ENCODE measurements at regions not wholly inside any gene's neighbourhood (a gene's known extent, or its start where the extent isn't known, plus 50 kb on each side); places are given as distances from the start of the nearest gene placed in this dataset.
"Not testable (repeated sequence)": the region's sequence is repeated elsewhere in the genome, so short reads cannot be mapped to it uniquely, and the experiment has no call there.

DNA sequence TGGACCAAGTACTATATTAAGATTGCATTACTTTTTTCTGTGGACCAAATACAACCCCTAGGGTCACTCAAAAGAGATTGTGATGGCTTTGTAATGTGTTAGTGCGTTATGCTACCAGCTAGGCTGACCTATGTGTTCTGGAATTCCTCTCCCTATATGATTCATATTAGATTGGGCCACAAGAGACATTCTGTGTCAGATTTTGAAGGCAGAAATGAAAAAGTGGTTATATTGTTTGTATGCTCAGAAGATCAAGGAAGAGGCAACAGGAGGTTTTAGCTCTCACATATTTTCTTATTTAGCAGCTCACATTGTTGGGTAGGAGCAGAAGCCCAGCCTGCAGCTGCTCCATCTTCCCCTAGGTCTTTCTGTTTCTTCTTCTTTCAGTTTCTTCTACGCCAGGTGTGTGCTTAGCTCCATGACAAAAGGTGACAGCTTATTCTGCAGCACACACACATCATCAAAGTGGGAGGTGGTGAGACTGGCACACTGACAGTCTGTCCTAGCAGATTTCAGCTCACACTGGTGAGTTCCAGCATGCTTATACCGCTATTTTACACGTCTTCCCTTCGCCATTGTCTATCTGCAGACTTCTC is 156.8 kb upstream of the UBE2E3 start:
- TF ChIP-seq CTCF (IDR thresholded peaks at IDR 0.05; ENCODE audit: extremely low read depth, insufficient read depth, missing control alignments) = no peak
- DNase-seq (ENCODE audit: low spot score) = no peak
- in situ Hi-C loops (cut with MboI; ENCODE audit: low pct_unique_long_range_greater_than_20kb, low sequenced_read_pairs, unreplicated experiment) = no loop called here

GRCh38 chr2:180819106-180819505 is 161.3 kb upstream of the UBE2E3 start:
- DNase-seq (ENCODE audit: low spot score) = no peak
- TF ChIP-seq CTCF (IDR thresholded peaks at IDR 0.05; ENCODE audit: extremely low read depth, insufficient read depth, missing control alignments) = no peak
- in situ Hi-C loops (cut with MboI; ENCODE audit: low pct_unique_long_range_greater_than_20kb, low sequenced_read_pairs, unreplicated experiment) = no loop called here

- in situ Hi-C loops (cut with MboI; ENCODE audit: low pct_unique_long_range_greater_than_20kb, low sequenced_read_pairs, unreplicated experiment); DNase-seq (ENCODE audit: low spot score): not testable (repeated sequence)
Measured at GRCh38 chr2:180818700-180819099, 161.7 kb upstream of the UBE2E3 start.

DNA sequence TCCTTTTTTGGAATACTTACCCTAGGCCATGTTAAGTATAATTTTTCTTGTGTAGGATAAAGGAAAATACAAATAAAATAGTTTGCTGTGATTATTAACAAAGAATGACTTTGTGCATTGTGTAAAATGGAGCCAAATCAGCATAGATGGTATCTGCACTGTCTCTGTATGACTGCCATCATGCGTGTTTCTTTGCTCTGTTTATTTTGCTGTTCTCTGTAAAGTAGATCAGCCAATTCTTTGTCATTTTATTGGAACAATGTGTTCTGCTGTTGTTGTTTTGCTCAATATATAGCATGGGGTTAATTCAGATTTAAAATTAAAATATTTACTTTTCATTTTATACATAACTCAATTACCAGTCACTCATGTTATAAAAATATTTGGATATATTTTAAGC is 181.3 kb upstream of the UBE2E3 start:
- in situ Hi-C loops (cut with MboI; ENCODE audit: low pct_unique_long_range_greater_than_20kb, low sequenced_read_pairs, unreplicated experiment) = no loop called here
- no peak for TF ChIP-seq CTCF (IDR thresholded peaks at IDR 0.05; ENCODE audit: extremely low read depth, insufficient read depth, missing control alignments)
- no peak for DNase-seq (ENCODE audit: low spot score)

DNA sequence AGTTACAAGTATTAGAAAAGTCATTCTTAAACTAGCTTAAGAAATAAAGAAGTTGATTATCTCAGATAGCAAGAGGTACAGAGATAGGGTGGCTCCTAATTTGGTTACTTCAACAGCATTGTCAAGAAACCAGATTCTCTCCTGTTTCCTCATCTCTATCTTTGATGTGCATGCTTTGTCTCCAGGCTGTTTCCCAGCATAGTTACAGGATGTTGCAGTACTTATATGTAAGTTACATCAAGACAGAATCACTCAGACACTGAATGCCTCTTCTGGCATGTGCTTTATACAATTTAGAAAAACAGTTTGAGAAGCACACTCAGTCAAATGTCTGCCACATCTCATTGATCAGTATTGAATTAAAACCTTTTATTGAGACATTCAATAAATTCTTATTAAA is 189.5 kb upstream of the UBE2E3 start:
- in situ Hi-C loops (cut with MboI; ENCODE audit: low pct_unique_long_range_greater_than_20kb, low sequenced_read_pairs, unreplicated experiment) = no loop called here
- no peak for TF ChIP-seq CTCF (IDR thresholded peaks at IDR 0.05; ENCODE audit: extremely low read depth, insufficient read depth, missing control alignments)
- no peak for DNase-seq (ENCODE audit: low spot score)

DNA sequence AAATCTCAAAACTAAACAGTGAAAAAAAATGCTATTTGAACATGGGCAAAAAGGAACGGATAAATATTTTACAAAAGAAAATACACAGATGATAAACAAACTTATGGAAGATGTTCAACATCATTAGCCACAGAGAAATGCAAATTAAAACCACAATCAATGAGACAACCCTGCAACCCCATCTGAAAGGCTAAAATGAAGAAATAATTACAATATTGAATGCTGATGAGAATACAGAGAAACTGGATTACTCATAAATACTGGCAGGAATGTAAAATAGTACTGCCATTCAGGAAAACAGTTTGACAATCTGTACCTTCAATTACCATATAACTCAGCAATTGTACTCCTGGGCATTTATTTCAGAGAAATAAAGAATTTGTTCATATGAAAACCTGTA is 193.1 kb upstream of the UBE2E3 start:
- no peak for TF ChIP-seq CTCF (IDR thresholded peaks at IDR 0.05; ENCODE audit: extremely low read depth, insufficient read depth, missing control alignments)
- in situ Hi-C loops (cut with MboI; ENCODE audit: low pct_unique_long_range_greater_than_20kb, low sequenced_read_pairs, unreplicated experiment) = no loop called here
- DNase-seq (ENCODE audit: low spot score) = no peak

DNA sequence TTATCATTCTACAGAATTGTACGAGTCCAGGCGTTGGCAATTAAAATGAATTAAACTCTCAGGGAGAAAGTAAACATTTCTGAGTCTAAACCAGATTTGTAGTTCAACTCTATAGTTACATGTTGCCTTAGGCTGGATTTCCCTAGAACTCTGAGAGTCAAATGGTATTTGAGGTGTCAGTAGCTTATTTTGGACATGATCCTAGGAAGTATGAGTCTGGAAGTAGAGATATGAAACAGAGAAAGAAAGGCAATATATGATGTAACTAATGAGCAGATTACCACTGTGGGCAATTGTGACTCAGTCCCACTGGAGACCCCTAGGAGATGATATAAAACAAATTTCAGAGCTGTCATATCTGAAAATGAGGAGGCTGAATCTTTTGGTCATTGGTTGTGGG is 199.1 kb upstream of the UBE2E3 start:
- in situ Hi-C loops (cut with MboI; ENCODE audit: low pct_unique_long_range_greater_than_20kb, low sequenced_read_pairs, unreplicated experiment) = no loop called here

More for the DNA sequence above, 199.1 kb upstream of the UBE2E3 start:
- no peak for DNase-seq (ENCODE audit: low spot score)
- no peak for TF ChIP-seq CTCF (IDR thresholded peaks at IDR 0.05; ENCODE audit: extremely low read depth, insufficient read depth, missing control alignments)
